ENCODE measurements at regions not wholly inside any gene's neighbourhood (a gene's known extent, or its start where the extent isn't known, plus 50 kb on each side); places are given as distances from the start of the nearest gene placed in this dataset.
"Not testable (repeated sequence)": the region's sequence is repeated elsewhere in the genome, so short reads cannot be mapped to it uniquely, and the experiment has no call there.

- not testable (repeated sequence) for FAIRE-seq
These were observed 1494.5 kb upstream of the TPTE start for GRCh38 chr21:9026729-9027416.

- not testable (repeated sequence) for FAIRE-seq
These were observed 1494.0 kb upstream of the TPTE start for GRCh38 chr21:9027417-9027800.

- not testable (repeated sequence) for FAIRE-seq
These were observed 1492.6 kb upstream of the TPTE start for GRCh38 chr21:9028624-9029431.

- not testable (repeated sequence) for FAIRE-seq
These were observed 1491.2 kb upstream of the TPTE start for GRCh38 chr21:9030141-9030665.

GRCh38 chr21:9031482-9032374 is 1489.7 kb upstream of the TPTE start:
- FAIRE-seq, result not testable (repeated sequence)

- not testable (repeated sequence) for FAIRE-seq
These were observed 1488.8 kb upstream of the TPTE start for GRCh38 chr21:9032547-9032946.

GRCh38 chr21:9033295-9033694 is 1488.1 kb upstream of the TPTE start:
- FAIRE-seq, result not testable (repeated sequence)

GRCh38 chr21:9034491-9035200 is 1486.7 kb upstream of the TPTE start:
- not testable (repeated sequence) for FAIRE-seq

GRCh38 chr21:9035225-9035624 is 1486.2 kb upstream of the TPTE start:
- FAIRE-seq, result not testable (repeated sequence)

GRCh38 chr21:9035970-9036369 is 1485.4 kb upstream of the TPTE start:
- FAIRE-seq, result not testable (repeated sequence)

GRCh38 chr21:9036966-9037587 is 1484.3 kb upstream of the TPTE start:
- FAIRE-seq, result not testable (repeated sequence)

- FAIRE-seq, result not testable (repeated sequence)
These were observed 1483.5 kb upstream of the TPTE start for GRCh38 chr21:9037588-9038544.

GRCh38 chr21:9039520-9040365 is 1481.6 kb upstream of the TPTE start:
- not testable (repeated sequence) for FAIRE-seq

GRCh38 chr21:9040406-9040805 is 1481.0 kb upstream of the TPTE start:
- FAIRE-seq, result not testable (repeated sequence)

GRCh38 chr21:9041175-9041948 is 1480.0 kb upstream of the TPTE start:
- not testable (repeated sequence) for FAIRE-seq

GRCh38 chr21:9043089-9043488 is 1478.3 kb upstream of the TPTE start:
- not testable (repeated sequence) for FAIRE-seq

GRCh38 chr21:9046870-9047269 is 1474.5 kb upstream of the TPTE start:
- not testable (repeated sequence) for FAIRE-seq

GRCh38 chr21:9067515-9067914 is 1453.9 kb upstream of the TPTE start:
- not testable (repeated sequence) for FAIRE-seq

All from A204.1 (cell line).